Endothelial cell of umbilical vein (primary cell): ENCODE measurements at regions not wholly inside any gene's neighbourhood (a gene's known extent, or its start where the extent isn't known, plus 50 kb on each side); places are given as distances from the start of the nearest gene placed in this dataset.

ENCODE experiments used
- CTCF ChIP-seq, 2 donors: IDR thresholded peaks; 1 replicate in 1 of 2; 2 replicates in 1 of 2; pipeline ENCODE4 v1.5.1; 2011; ENCODE audit warnings: low read length in 2 of 2, mild to moderate bottlenecking in 2 of 2, moderate library complexity in 2 of 2, control low read depth in 1 of 2, inconsistent platforms in 1 of 2, low read depth in 1 of 2; ENCODE audit not compliant: insufficient read depth in 1 of 2; ENCODE audit errors: extremely low read depth in 1 of 2
- EZH2 ChIP-seq: IDR thresholded peaks from 2 replicates; pipeline ENCODE4 v1.6.1; 2012; ENCODE audit warnings: borderline replicate concordance, low read depth, mild to moderate bottlenecking, moderate library complexity, low read length, inconsistent platforms; ENCODE audit not compliant: severe bottlenecking
- FOS ChIP-seq: IDR thresholded peaks from 2 replicates; pipeline ENCODE4 v1.6.1; 2011; ENCODE audit warnings: mild to moderate bottlenecking, low read length, moderate library complexity, borderline replicate concordance; ENCODE audit not compliant: insufficient read depth
- MAX ChIP-seq: IDR thresholded peaks from 2 replicates; pipeline ENCODE4 v1.6.1; 2011; ENCODE audit not compliant: insufficient read depth, insufficient read length
- MYC ChIP-seq: IDR thresholded peaks from one replicate; pipeline ENCODE4 v1.6.1; 2011; ENCODE audit warnings: mild to moderate bottlenecking, low read depth, low read length
- POLR2A ChIP-seq: IDR thresholded peaks from 2 replicates; pipeline ENCODE4 v1.6.1; 2012; ENCODE audit warnings: low read depth, mild to moderate bottlenecking, control low read depth, low read length

- TF ChIP-seq CTCF (IDR thresholded peaks at IDR 0.05; ENCODE audit: extremely low read depth in 1 of 2, insufficient read depth in 1 of 2, low read depth in 1 of 2, low read length in 2 of 2) = no peak
- TF ChIP-seq FOS = no peak
- no peak for TF ChIP-seq EZH2
- no peak for TF ChIP-seq POLR2A
- TF ChIP-seq MYC = no peak
- no peak for TF ChIP-seq MAX
These were observed 69.7 kb upstream of the PGRMC2 start for GRCh38 chr4:128357286-128357685.
